PC-3 (cell line): ENCODE measurements at regions not wholly inside any gene's neighbourhood (a gene's known extent, or its start where the extent isn't known, plus 50 kb on each side); places are given as distances from the start of the nearest gene placed in this dataset.

Experiments
- EZH2phosphoT487 ChIP-seq: fragments of 300-600 bp; sonication (generic); IDR thresholded peaks from 2 replicates; pipeline ENCODE4 v1.6.1; 2018; ENCODE audit warnings: mild to moderate bottlenecking, antibody characterized with exemption, low read length, borderline replicate concordance
- TF ChIP-seq, protein P1 (sequence below): fragments of 300-600 bp; sonication (generic); conservative IDR thresholded peaks from 2 replicates; pipeline ENCODE4 v1.5.1; 2017; ENCODE audit warnings: antibody characterized with exemption, low read depth, mild to moderate bottlenecking, low read length

- TF ChIP-seq, protein P1, sequence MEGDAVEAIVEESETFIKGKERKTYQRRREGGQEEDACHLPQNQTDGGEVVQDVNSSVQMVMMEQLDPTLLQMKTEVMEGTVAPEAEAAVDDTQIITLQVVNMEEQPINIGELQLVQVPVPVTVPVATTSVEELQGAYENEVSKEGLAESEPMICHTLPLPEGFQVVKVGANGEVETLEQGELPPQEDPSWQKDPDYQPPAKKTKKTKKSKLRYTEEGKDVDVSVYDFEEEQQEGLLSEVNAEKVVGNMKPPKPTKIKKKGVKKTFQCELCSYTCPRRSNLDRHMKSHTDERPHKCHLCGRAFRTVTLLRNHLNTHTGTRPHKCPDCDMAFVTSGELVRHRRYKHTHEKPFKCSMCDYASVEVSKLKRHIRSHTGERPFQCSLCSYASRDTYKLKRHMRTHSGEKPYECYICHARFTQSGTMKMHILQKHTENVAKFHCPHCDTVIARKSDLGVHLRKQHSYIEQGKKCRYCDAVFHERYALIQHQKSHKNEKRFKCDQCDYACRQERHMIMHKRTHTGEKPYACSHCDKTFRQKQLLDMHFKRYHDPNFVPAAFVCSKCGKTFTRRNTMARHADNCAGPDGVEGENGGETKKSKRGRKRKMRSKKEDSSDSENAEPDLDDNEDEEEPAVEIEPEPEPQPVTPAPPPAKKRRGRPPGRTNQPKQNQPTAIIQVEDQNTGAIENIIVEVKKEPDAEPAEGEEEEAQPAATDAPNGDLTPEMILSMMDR, result no peak
- no peak for TF ChIP-seq EZH2phosphoT487
These were observed 932.0 kb downstream of the C6orf118 start for GRCh38 chr6:164377348-164377918.
